ENCODE measurements at regions not wholly inside any gene's neighbourhood (a gene's known extent, or its start where the extent isn't known, plus 50 kb on each side); places are given as distances from the start of the nearest gene placed in this dataset.

- DNase-seq, result no peak
- 78 to 95% (median 92%) methylated on average over 5 of the region's 5 CpGs for WGBS, 4 donors
- TF ChIP-seq, protein P1, sequence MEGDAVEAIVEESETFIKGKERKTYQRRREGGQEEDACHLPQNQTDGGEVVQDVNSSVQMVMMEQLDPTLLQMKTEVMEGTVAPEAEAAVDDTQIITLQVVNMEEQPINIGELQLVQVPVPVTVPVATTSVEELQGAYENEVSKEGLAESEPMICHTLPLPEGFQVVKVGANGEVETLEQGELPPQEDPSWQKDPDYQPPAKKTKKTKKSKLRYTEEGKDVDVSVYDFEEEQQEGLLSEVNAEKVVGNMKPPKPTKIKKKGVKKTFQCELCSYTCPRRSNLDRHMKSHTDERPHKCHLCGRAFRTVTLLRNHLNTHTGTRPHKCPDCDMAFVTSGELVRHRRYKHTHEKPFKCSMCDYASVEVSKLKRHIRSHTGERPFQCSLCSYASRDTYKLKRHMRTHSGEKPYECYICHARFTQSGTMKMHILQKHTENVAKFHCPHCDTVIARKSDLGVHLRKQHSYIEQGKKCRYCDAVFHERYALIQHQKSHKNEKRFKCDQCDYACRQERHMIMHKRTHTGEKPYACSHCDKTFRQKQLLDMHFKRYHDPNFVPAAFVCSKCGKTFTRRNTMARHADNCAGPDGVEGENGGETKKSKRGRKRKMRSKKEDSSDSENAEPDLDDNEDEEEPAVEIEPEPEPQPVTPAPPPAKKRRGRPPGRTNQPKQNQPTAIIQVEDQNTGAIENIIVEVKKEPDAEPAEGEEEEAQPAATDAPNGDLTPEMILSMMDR (IDR thresholded peaks at IDR 0.05), result no peak
- no peak for TF ChIP-seq POLR2A (IDR thresholded peaks at IDR 0.05)
- Histone ChIP-seq H3K4me1 (replicated peaks in 1 of 2) (no peaks in the 10 kb centered on the region), H3K27ac (no peak overlapping the region), H3K4me3 (no peak overlapping the region), H3K27me3 (no peaks in the 10 kb centered on the region), H3K36me3 (replicated peaks in 1 of 2) (no peaks in the 10 kb centered on the region), H3K9me3 (replicated peaks in 1 of 3) (no peaks in the 10 kb centered on the region)
- intact Hi-C loops (cut with DNase I), result no loop called here
These were observed 84.0 kb upstream of the LMNB1 start for GRCh38 chr5:126692971-126693370.

GRCh38 chr5:126693806-126694205, 83.1 kb upstream of the LMNB1 start:
- Histone ChIP-seq H3K27ac (no peak overlapping the region), H3K4me3 (no peak overlapping the region), H3K27me3 (no peaks in the 10 kb centered on the region), H3K4me1 (replicated peaks in 1 of 2) (no peaks in the 10 kb centered on the region), H3K9me3 (replicated peaks in 1 of 3) (no peaks in the 10 kb centered on the region), H3K36me3 (replicated peaks in 1 of 2) (no peaks in the 10 kb centered on the region)
- whole genome bisulfite sequencing, 4 donors, result 83 to 86% (median 84%) methylated on average over 1 of the region's 1 CpG
- TF ChIP-seq, protein P1 (IDR thresholded peaks at IDR 0.05), result no peak
- TF ChIP-seq POLR2A (IDR thresholded peaks at IDR 0.05), result no peak
- no peak for DNase-seq
- intact Hi-C loops (cut with DNase I), result no loop called here

DNA sequence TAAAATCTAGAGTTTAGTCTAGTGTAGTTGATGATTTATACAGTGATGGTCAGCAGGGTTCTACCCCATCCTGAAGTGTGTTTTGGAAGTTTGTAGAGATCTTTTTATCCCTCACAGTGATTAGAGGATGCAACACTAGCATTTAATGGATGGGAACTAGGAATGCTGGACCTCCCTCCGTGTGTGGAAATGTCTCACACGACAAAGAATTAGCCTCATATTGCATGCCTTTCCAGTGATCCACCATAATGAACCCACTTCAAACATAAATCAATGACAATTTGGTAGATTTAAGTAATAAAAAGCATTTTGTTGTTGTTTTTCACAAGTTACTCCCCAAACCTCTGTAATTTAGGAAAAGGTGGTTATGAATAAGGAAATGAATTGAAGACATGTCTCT, 82.5 kb upstream of the LMNB1 start:
- Histone ChIP-seq H3K4me3 (no peak overlapping the region), H3K27ac (no peak overlapping the region), H3K4me1 (replicated peaks in 1 of 2) (no peaks in the 10 kb centered on the region), H3K36me3 (replicated peaks in 1 of 2) (no peaks in the 10 kb centered on the region), H3K9me3 (replicated peaks in 1 of 3) (no peaks in the 10 kb centered on the region), H3K27me3 (no peaks in the 10 kb centered on the region)
- no peak for TF ChIP-seq POLR2A (IDR thresholded peaks at IDR 0.05)
- TF ChIP-seq, protein P1 (IDR thresholded peaks at IDR 0.05), result no peak
- intact Hi-C loops (cut with DNase I), result no loop called here
- DNase-seq, result no peak
- 51 to 71% (median 66%) methylated on average over 2 of the region's 2 CpGs for WGBS, 4 donors

DNA sequence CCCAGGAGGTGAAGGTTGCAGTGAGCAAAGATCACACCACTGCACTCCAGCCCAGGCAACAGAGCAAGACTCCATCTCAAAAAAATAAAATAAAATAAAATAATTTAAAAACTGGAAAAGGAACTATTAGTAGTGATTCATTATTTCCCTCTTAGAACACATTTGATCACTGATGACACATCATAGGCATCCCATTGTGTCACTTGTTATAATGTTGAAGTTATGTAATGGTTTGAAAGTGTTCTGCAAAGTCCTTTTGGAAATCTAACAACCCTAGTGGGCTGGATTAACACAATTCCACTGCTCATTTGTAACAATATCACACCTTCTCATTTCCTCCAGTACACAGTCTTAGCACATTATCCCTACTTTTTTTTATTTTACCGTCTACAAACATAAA, 81.8 kb upstream of the LMNB1 start:
- intact Hi-C loops (cut with DNase I), result no loop called here
- Histone ChIP-seq H3K36me3 (replicated peaks in 1 of 2) (no peaks in the 10 kb centered on the region), H3K4me1 (replicated peaks in 1 of 2) (no peaks in the 10 kb centered on the region), H3K9me3 (replicated peaks in 1 of 3) (no peaks in the 10 kb centered on the region), H3K4me3 (no peak overlapping the region), H3K27ac (no peak overlapping the region), H3K27me3 (no peaks in the 10 kb centered on the region)
- TF ChIP-seq, protein P1 (IDR thresholded peaks at IDR 0.05), result no peak
- no peak for TF ChIP-seq POLR2A (IDR thresholded peaks at IDR 0.05)
- no peak for DNase-seq
- 48 to 71% (median 56%) methylated on average over 1 of the region's 1 CpG for WGBS, 4 donors
